Activated B cell treated with CpG ODN at 0.5 μM for 24 hours (primary cell): ENCODE measurements at regions not wholly inside any gene's neighbourhood (a gene's known extent, or its start where the extent isn't known, plus 50 kb on each side); places are given as distances from the start of the nearest gene placed in this dataset.

Experiments used
- ATAC-seq: fragments of 200-7000 bp; cut with Tn5 transposase; one replicate; pipeline ENCODE4 v1.10.0; 2021; ENCODE audit warnings: low read depth, mild to moderate bottlenecking, moderate library complexity
- CTCF ChIA-PET: fragments of 350-600 bp; sonication (Branson Sonifier 250); formaldehyde crosslinking; loops from one replicate; lab custom pipeline; 2021; ENCODE audit warnings: antibody characterized with exemption; lab: Charles Lee
- POLR2A ChIA-PET: fragments of 350-600 bp; sonication (Branson Sonifier 250); formaldehyde crosslinking; loops from one replicate; lab custom pipeline; 2021; ENCODE audit warnings: antibody characterized with exemption; lab: Charles Lee
- DNase-seq: peaks from one replicate; pipeline ENCODE4 v3.0.0; 2022
- H3K27ac Mint-ChIP-seq: one replicate; pipeline ENCODE4 v1.8.0; 2020; ENCODE audit warnings: mixed read lengths
- H3K27me3 Mint-ChIP-seq: one replicate; pipeline ENCODE4 v1.8.0; 2021; ENCODE audit warnings: mixed read lengths
- H3K36me3 Mint-ChIP-seq: one replicate; pipeline ENCODE4 v1.8.0; 2021; ENCODE audit warnings: low read depth, mixed read lengths
- H3K4me1 Mint-ChIP-seq: one replicate; pipeline ENCODE4 v1.8.0; 2021; ENCODE audit warnings: mixed read lengths
- H3K4me3 Mint-ChIP-seq: one replicate; pipeline ENCODE4 v1.8.0; 2020; ENCODE audit warnings: mild to moderate bottlenecking, mixed read lengths
- H3K9me3 Mint-ChIP-seq: one replicate; pipeline ENCODE4 v1.8.0; 2020; ENCODE audit warnings: mixed read lengths
- intact Hi-C: fragments of 100-400 bp; cut with micrococcal nuclease; formaldehyde crosslinking; loops from one replicate; pipeline ENCODE4 v1.15.1; 2024
- TF ChIP-seq, protein P1 (sequence below): fragments of 200-600 bp; IDR thresholded peaks from one replicate; pipeline ENCODE4 v1.8.0; 2022; ENCODE audit warnings: antibody characterized with exemption, mild to moderate bottlenecking

DNA sequence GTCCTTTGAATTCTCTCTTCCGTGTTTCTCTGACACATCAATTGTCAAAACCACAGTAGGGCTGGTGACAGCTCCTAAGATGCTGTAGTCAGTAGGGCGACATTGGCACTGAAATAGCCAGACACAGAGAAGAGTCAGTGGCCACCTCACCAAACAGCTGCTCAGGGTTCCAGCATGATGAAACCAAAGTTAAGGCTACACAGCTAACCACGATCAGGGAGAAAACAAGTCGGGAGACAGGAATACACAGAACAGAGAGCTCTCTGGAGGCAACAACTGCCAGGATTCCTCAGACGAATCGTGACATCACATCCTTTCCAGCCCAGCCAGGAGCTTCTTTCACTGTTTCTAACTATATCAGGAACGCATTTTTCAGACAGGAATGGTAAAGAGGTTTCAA, 922.2 kb downstream of the SORCS1 start:
- DNase-seq = no peak
- Mint-ChIP-seq H3K4me1 (no peaks in the 10 kb centered on the region), H3K27me3 (no peaks in the 10 kb centered on the region), H3K9me3 (no peaks in the 10 kb centered on the region), H3K4me3 (no peak overlapping the region), H3K27ac (no peak overlapping the region), H3K36me3 (no peaks in the 10 kb centered on the region)
- ATAC-seq = no peak
- intact Hi-C loops = no loop called here
- ChIA-PET CTCF (no interaction called here), POLR2A (no interaction called here)
- TF ChIP-seq, protein P1, sequence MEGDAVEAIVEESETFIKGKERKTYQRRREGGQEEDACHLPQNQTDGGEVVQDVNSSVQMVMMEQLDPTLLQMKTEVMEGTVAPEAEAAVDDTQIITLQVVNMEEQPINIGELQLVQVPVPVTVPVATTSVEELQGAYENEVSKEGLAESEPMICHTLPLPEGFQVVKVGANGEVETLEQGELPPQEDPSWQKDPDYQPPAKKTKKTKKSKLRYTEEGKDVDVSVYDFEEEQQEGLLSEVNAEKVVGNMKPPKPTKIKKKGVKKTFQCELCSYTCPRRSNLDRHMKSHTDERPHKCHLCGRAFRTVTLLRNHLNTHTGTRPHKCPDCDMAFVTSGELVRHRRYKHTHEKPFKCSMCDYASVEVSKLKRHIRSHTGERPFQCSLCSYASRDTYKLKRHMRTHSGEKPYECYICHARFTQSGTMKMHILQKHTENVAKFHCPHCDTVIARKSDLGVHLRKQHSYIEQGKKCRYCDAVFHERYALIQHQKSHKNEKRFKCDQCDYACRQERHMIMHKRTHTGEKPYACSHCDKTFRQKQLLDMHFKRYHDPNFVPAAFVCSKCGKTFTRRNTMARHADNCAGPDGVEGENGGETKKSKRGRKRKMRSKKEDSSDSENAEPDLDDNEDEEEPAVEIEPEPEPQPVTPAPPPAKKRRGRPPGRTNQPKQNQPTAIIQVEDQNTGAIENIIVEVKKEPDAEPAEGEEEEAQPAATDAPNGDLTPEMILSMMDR = no peak

DNA sequence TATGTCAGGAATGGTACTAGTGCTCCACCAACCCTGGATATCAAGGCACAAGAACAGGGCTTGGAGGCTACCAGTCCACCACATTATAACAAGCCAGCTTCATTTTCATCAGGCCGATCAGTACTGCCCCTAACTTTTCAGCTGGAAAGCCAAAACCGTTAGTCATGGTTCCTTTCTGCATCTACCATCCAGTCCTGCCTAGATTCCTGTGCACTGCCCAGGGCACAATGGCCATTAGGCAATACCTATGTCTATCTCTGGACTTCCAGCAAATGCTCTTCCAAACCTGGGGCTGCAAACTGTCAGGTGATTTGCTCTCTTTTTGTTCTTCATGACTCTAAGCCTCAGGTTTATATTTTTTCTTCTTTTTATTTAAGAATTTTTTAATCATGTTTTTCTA, 937.7 kb downstream of the SORCS1 start:
- H3K27ac Mint-ChIP-seq = no peak overlapping the region
- POLR2A ChIA-PET = no interaction called here
- no peaks in the 10 kb centered on the region for H3K9me3 Mint-ChIP-seq

GRCh38 chr10:106226142-106226541, 938.4 kb downstream of the SORCS1 start:
- Mint-ChIP-seq H3K9me3 (no peaks in the 10 kb centered on the region), H3K4me1 (no peaks in the 10 kb centered on the region), H3K27ac (no peak overlapping the region), H3K4me3 (no peak overlapping the region), H3K36me3 (no peaks in the 10 kb centered on the region), H3K27me3 (no peaks in the 10 kb centered on the region)
- ChIA-PET POLR2A (no interaction called here), CTCF (no interaction called here)
- ATAC-seq (no peak), DNase-seq (no peak)
- TF ChIP-seq, protein P1 = no peak
- intact Hi-C loops = no loop called here

More for the DNA sequence above, 937.7 kb downstream of the SORCS1 start:
- H3K4me3 Mint-ChIP-seq = no peak overlapping the region
- H3K36me3 Mint-ChIP-seq = no peaks in the 10 kb centered on the region
- H3K27me3 Mint-ChIP-seq = no peaks in the 10 kb centered on the region
- ATAC-seq = no peak
- DNase-seq = no peak
- CTCF ChIA-PET = no interaction called here
- intact Hi-C loops = no loop called here
- no peaks in the 10 kb centered on the region for H3K4me1 Mint-ChIP-seq
- TF ChIP-seq, protein P1 = no peak

- H3K27me3 Mint-ChIP-seq = no peaks in the 10 kb centered on the region
- H3K9me3 Mint-ChIP-seq = no peaks in the 10 kb centered on the region
- H3K27ac Mint-ChIP-seq = no peak overlapping the region
- H3K4me3 Mint-ChIP-seq = no peak overlapping the region
- ATAC-seq (no peak), DNase-seq (no peak)
- intact Hi-C loops = no loop called here
- ChIA-PET CTCF (no interaction called here), POLR2A (no interaction called here)
- TF ChIP-seq, protein P1 = no peak
- no peaks in the 10 kb centered on the region for H3K36me3 Mint-ChIP-seq
- H3K4me1 Mint-ChIP-seq = no peaks in the 10 kb centered on the region
Measured at GRCh38 chr10:106224676-106225075, 939.8 kb downstream of the SORCS1 start.

GRCh38 chr10:106217627-106218026, 946.9 kb downstream of the SORCS1 start:
- no peaks in the 10 kb centered on the region for H3K36me3 Mint-ChIP-seq
- H3K27ac Mint-ChIP-seq = no peak overlapping the region
- H3K4me3 Mint-ChIP-seq = no peak overlapping the region
- DNase-seq = no peak
- no peaks in the 10 kb centered on the region for H3K4me1 Mint-ChIP-seq
- TF ChIP-seq, protein P1 = no peak
- ChIA-PET CTCF (no interaction called here), POLR2A (no interaction called here)
- no peaks in the 10 kb centered on the region for H3K27me3 Mint-ChIP-seq
- intact Hi-C loops = no loop called here
- H3K9me3 Mint-ChIP-seq = peaks cover 2% of the 10 kb centered on the region
- ATAC-seq = no peak
